Panc1 (cell line): ENCODE measurements at regions not wholly inside any gene's neighbourhood (a gene's known extent, or its start where the extent isn't known, plus 50 kb on each side); places are given as distances from the start of the nearest gene placed in this dataset.

Experiments
- ATAC-seq: fragments of 200-7000 bp; cut with Tn5 transposase; 2 replicates; pipeline ENCODE4 v1.9.1; 2020; ENCODE audit warnings: mild to moderate bottlenecking, moderate library complexity
- BruUV-seq: library from RNA; stranded (reverse); fragments of 400-500 nt; replicated peaks from 2 replicates; lab custom pipeline; 2021; lab: Mats Ljungman, UMichigan
- CTCF ChIA-PET: fragments of 300-600 bp; sonication (Branson Sonifier 250); formaldehyde crosslinking; loops from one replicate; lab custom pipeline; 2022; ENCODE audit warnings: antibody characterized with exemption; lab: Charles Lee
- POLR2A ChIA-PET: fragments of 300-600 bp; sonication (Branson Sonifier 250); formaldehyde crosslinking; loops from one replicate; lab custom pipeline; 2022; ENCODE audit warnings: antibody characterized with exemption; lab: Charles Lee
- DNase-seq: peaks from one replicate; pipeline ENCODE4 v3.0.0-alpha.2; 2010; ENCODE audit warnings: low read depth, low spot score
- H3K27ac ChIP-seq: 2 replicates; pipeline ENCODE4 v1.5.1; 2011; ENCODE audit warnings: mild to moderate bottlenecking, low read length, inconsistent platforms
- H3K27me3 ChIP-seq: fragments of 200-500 bp; sonication (Bioruptor generic); 2 replicates; pipeline ENCODE4 v1.6.0; 2014; ENCODE audit warnings: low read length, inconsistent platforms; ENCODE audit not compliant: control insufficient read depth, insufficient read depth
- H3K36me3 ChIP-seq: fragments of 200-500 bp; sonication (Bioruptor generic); 2 replicates; pipeline ENCODE4 v1.5.1; 2014; ENCODE audit warnings: inconsistent platforms, mild to moderate bottlenecking, low read length, moderate library complexity; ENCODE audit not compliant: control insufficient read depth, insufficient read depth
- H3K4me1 ChIP-seq: 2 replicates; pipeline ENCODE4 v1.5.1; 2011; ENCODE audit warnings: inconsistent platforms, mild to moderate bottlenecking, low read length, moderate library complexity; ENCODE audit not compliant: control insufficient read depth, insufficient read depth
- H3K4me3 ChIP-seq, 2 experiments: 2 replicates each; pipeline ENCODE4 v1.5.1; 2011 to 2012; ENCODE audit warnings: low read depth in 2 of 2, low read length in 2 of 2, mild to moderate bottlenecking in 2 of 2, inconsistent platforms in 1 of 2, moderate library complexity in 1 of 2
- H3K9me3 ChIP-seq: fragments of 200-500 bp; sonication (Bioruptor generic); 2 replicates; pipeline ENCODE4 v1.5.1; 2014; ENCODE audit warnings: low read depth, mild to moderate bottlenecking, inconsistent platforms, low read length, moderate library complexity; ENCODE audit not compliant: control insufficient read depth, insufficient read depth
- CTCF ChIP-seq: fragments of 450-650 bp; IDR thresholded peaks from 2 replicates; pipeline ENCODE4 v1.5.1; 2017; ENCODE audit warnings: mild to moderate bottlenecking
- POLR2AphosphoS5 ChIP-seq: IDR thresholded peaks from 2 replicates; pipeline ENCODE4 v1.6.1; 2012; ENCODE audit warnings: mild to moderate bottlenecking, low read depth, low read length, moderate library complexity
- SIN3A ChIP-seq: IDR thresholded peaks from 2 replicates; pipeline ENCODE4 v1.6.1; 2012; ENCODE audit warnings: low read depth, mild to moderate bottlenecking, low read length, moderate library complexity, borderline replicate concordance; ENCODE audit not compliant: insufficient read depth
- TCF7L2 ChIP-seq: IDR thresholded peaks from 2 replicates; pipeline ENCODE4 v1.6.1; 2011; ENCODE audit warnings: mild to moderate bottlenecking, low read depth, low read length, inconsistent platforms
- in situ Hi-C: cut with HindIII; loops from 2 replicates; pipeline ENCODE4 v1.10.0; 2016; ENCODE audit warnings: low sequenced_read_pairs, low pct_unique_long_range_greater_than_20kb
- intact Hi-C: fragments of 100-400 bp; cut with micrococcal nuclease; formaldehyde crosslinking; loops from one replicate; pipeline ENCODE4 v1.10.0; 2022; ENCODE audit not compliant: unreplicated experiment
- TF ChIP-seq, protein P1 (sequence below), 2 experiments: IDR thresholded peaks; 2 replicates each; pipeline ENCODE4 v1.6.1; 2011 to 2012; ENCODE audit warnings: low read depth in 2 of 2, control low read depth in 1 of 2, low read length in 1 of 2, mild to moderate bottlenecking in 1 of 2, moderate library complexity in 1 of 2; ENCODE audit not compliant: insufficient read depth in 1 of 2

DNA sequence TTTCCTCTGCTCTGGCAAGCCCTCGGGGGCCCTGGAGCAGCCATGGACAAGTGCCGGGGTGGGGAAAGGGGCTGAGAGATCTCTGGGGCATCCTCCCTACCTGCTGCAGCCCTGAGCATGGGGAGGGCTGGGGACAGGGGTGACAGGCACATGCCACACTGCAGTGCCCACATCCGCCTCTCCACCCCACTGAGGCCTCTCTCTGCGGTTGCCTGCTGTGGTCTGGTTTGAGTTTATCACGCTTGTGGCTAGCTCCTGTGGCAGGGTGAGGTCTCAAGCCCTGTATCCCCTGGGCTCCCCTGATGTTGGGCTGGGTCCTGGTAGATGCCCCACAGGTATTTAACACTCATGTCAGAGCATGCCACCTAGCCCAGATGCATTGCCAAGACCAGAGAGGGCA, 52.9 kb upstream of the MLN start:
- BruUV-seq, result no TSS peak
- no peak overlapping the region for H3K27ac ChIP-seq
- no peaks in the 10 kb centered on the region for H3K36me3 ChIP-seq
- no peak overlapping the region for H3K4me3 ChIP-seq
- POLR2A ChIA-PET, result no interaction called here
- intact Hi-C loops (no loop called here), in situ Hi-C loops (no loop called here)
- no peaks in the 10 kb centered on the region; the same call in 1 of the 2 replicates for H3K4me1 ChIP-seq
- TF ChIP-seq CTCF, result no peak
- TF ChIP-seq TCF7L2, result no peak
- TF ChIP-seq POLR2AphosphoS5, result no peak
- no peak for TF ChIP-seq SIN3A
- TF ChIP-seq, protein P1, sequence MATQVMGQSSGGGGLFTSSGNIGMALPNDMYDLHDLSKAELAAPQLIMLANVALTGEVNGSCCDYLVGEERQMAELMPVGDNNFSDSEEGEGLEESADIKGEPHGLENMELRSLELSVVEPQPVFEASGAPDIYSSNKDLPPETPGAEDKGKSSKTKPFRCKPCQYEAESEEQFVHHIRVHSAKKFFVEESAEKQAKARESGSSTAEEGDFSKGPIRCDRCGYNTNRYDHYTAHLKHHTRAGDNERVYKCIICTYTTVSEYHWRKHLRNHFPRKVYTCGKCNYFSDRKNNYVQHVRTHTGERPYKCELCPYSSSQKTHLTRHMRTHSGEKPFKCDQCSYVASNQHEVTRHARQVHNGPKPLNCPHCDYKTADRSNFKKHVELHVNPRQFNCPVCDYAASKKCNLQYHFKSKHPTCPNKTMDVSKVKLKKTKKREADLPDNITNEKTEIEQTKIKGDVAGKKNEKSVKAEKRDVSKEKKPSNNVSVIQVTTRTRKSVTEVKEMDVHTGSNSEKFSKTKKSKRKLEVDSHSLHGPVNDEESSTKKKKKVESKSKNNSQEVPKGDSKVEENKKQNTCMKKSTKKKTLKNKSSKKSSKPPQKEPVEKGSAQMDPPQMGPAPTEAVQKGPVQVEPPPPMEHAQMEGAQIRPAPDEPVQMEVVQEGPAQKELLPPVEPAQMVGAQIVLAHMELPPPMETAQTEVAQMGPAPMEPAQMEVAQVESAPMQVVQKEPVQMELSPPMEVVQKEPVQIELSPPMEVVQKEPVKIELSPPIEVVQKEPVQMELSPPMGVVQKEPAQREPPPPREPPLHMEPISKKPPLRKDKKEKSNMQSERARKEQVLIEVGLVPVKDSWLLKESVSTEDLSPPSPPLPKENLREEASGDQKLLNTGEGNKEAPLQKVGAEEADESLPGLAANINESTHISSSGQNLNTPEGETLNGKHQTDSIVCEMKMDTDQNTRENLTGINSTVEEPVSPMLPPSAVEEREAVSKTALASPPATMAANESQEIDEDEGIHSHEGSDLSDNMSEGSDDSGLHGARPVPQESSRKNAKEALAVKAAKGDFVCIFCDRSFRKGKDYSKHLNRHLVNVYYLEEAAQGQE (IDR thresholded peaks at IDR 0.05; ENCODE audit: insufficient read depth in 1 of 2, low read depth in 2 of 2, low read length in 1 of 2), result no peak
- H3K27me3 ChIP-seq, result no peaks in the 10 kb centered on the region
- DNase-seq (no peak), ATAC-seq (no peak)
- no peaks in the 10 kb centered on the region for H3K9me3 ChIP-seq
- CTCF ChIA-PET, result no interaction called here

- no peak overlapping the region for H3K27ac ChIP-seq
- intact Hi-C loops (no loop called here), in situ Hi-C loops (no loop called here)
- H3K4me1 ChIP-seq, result no peaks in the 10 kb centered on the region; the same call in 1 of the 2 replicates
- H3K36me3 ChIP-seq, result no peaks in the 10 kb centered on the region
- ATAC-seq (no peak), DNase-seq (no peak)
- TF ChIP-seq CTCF, result no peak
- no TSS peak for BruUV-seq
- H3K27me3 ChIP-seq, result no peaks in the 10 kb centered on the region
- no peak overlapping the region for H3K4me3 ChIP-seq
- ChIA-PET CTCF (interaction anchor here (0.5 kb wide), 1 partner anchor 298 kb away, joined by 3 read pairs; no protein-coding TSS in a partner anchor), POLR2A (no interaction called here)
- H3K9me3 ChIP-seq, result no peaks in the 10 kb centered on the region
These were observed 52.3 kb upstream of the MLN start for GRCh38 chr6:33856031-33856590.
